ENCODE measurements at regions not wholly inside any gene's neighbourhood (a gene's known extent, or its start where the extent isn't known, plus 50 kb on each side); places are given as distances from the start of the nearest gene placed in this dataset.

- no peak for TF ChIP-seq CTCF (conservative IDR thresholded peaks at IDR 0.05; ENCODE audit: low read length)
- TF ChIP-seq EZH2phosphoT487 (IDR thresholded peaks at IDR 0.05; ENCODE audit: borderline replicate concordance) = no peak
These were observed 50.6 kb upstream of the BACH1 start for GRCh38 chr21:29248124-29248523.

Data from Loucy (cell line).